T-helper 2 cell (primary cell): ENCODE measurements at regions not wholly inside any gene's neighbourhood (a gene's known extent, or its start where the extent isn't known, plus 50 kb on each side); places are given as distances from the start of the nearest gene placed in this dataset.

ENCODE experiments used
- DNase-seq, 5 experiments: peaks; one replicate each; pipeline versions ENCODE4 v3.0.0 to v3.0.0-alpha.2; 2012 to 2022

GRCh38 chr2:18124116-18124835 is 245.8 kb downstream of the KCNS3 start:
- DNase-seq: no peak

- no peak for DNase-seq
These were observed 245.1 kb downstream of the KCNS3 start for GRCh38 chr2:18123577-18123976.

GRCh38 chr2:18123211-18123570 is 244.7 kb downstream of the KCNS3 start:
- DNase-seq: no peak

- DNase-seq: no peak
These were observed 244.2 kb downstream of the KCNS3 start for GRCh38 chr2:18122544-18123210.

GRCh38 chr2:18119883-18120282 is 241.4 kb downstream of the KCNS3 start:
- no peak for DNase-seq

- DNase-seq: no peak
These were observed 240.2 kb downstream of the KCNS3 start for GRCh38 chr2:18118703-18119102.

- DNase-seq: peak in 1 of 5 experiments; percentile 19
These were observed 239.1 kb downstream of the KCNS3 start for GRCh38 chr2:18117592-18117991.

- DNase-seq: no peak
These were observed 231.8 kb downstream of the KCNS3 start for GRCh38 chr2:18110222-18110621.

GRCh38 chr2:18106841-18107240 is 228.4 kb downstream of the KCNS3 start:
- DNase-seq: no peak

GRCh38 chr2:18105929-18106328 is 227.5 kb downstream of the KCNS3 start:
- no peak for DNase-seq

GRCh38 chr2:18104595-18105224 is 226.2 kb downstream of the KCNS3 start:
- no peak for DNase-seq

GRCh38 chr2:18096836-18097405 is 218.5 kb downstream of the KCNS3 start:
- DNase-seq: no peak

GRCh38 chr2:18094277-18094676 is 215.8 kb downstream of the KCNS3 start:
- no peak for DNase-seq

GRCh38 chr2:18093196-18093595 is 214.7 kb downstream of the KCNS3 start:
- no peak for DNase-seq

GRCh38 chr2:18092760-18093159 is 214.3 kb downstream of the KCNS3 start:
- no peak for DNase-seq

GRCh38 chr2:18085593-18085992 is 207.1 kb downstream of the KCNS3 start:
- no peak for DNase-seq

- DNase-seq: no peak
These were observed 205.9 kb downstream of the KCNS3 start for GRCh38 chr2:18084376-18084775.

GRCh38 chr2:18083806-18084205 is 205.3 kb downstream of the KCNS3 start:
- no peak for DNase-seq

- DNase-seq: no peak
These were observed 199.7 kb downstream of the KCNS3 start for GRCh38 chr2:18078216-18078615.

- peak in 1 of 5 experiments; percentile 19 for DNase-seq
These were observed 199.2 kb downstream of the KCNS3 start for GRCh38 chr2:18077704-18078103.

- no peak for DNase-seq
These were observed 198.8 kb downstream of the KCNS3 start for GRCh38 chr2:18077231-18077630.

GRCh38 chr2:18074476-18074875 is 196.0 kb downstream of the KCNS3 start:
- DNase-seq: no peak

- no peak for DNase-seq
These were observed 195.1 kb downstream of the KCNS3 start for GRCh38 chr2:18073601-18074000.
